GM18867 (cell line): ENCODE measurements at regions not wholly inside any gene's neighbourhood (a gene's known extent, or its start where the extent isn't known, plus 50 kb on each side); places are given as distances from the start of the nearest gene placed in this dataset.
"Not testable (repeated sequence)": the region's sequence is repeated elsewhere in the genome, so short reads cannot be mapped to it uniquely, and the experiment has no call there.

Experiments
- ATAC-seq: cut with Tn5 transposase; IDR thresholded peaks from one replicate; pipeline ENCODE4 v1.9.1; 2021; ENCODE audit warnings: mild to moderate bottlenecking, moderate library complexity; ENCODE audit not compliant: unreplicated experiment

- ATAC-seq: not testable (repeated sequence)
These were observed 113.9 kb upstream of the PHACTR3 start for GRCh38 chr20:59490196-59491004.

GRCh38 chr20:59491884-59492283 is 112.5 kb upstream of the PHACTR3 start:
- no peak for ATAC-seq

- ATAC-seq: no peak
These were observed 110.4 kb upstream of the PHACTR3 start for GRCh38 chr20:59493926-59494325.

GRCh38 chr20:59495166-59495565 is 109.2 kb upstream of the PHACTR3 start:
- ATAC-seq: no peak

GRCh38 chr20:59495894-59496510 is 108.3 kb upstream of the PHACTR3 start:
- ATAC-seq: no peak

- ATAC-seq: no peak
These were observed 106.0 kb upstream of the PHACTR3 start for GRCh38 chr20:59498291-59498690.

GRCh38 chr20:59499863-59500262 is 104.5 kb upstream of the PHACTR3 start:
- ATAC-seq: no peak

- ATAC-seq: no peak
These were observed 95.6 kb upstream of the PHACTR3 start for GRCh38 chr20:59508729-59509128.

- no peak for ATAC-seq
These were observed 91.7 kb upstream of the PHACTR3 start for GRCh38 chr20:59512651-59513050.

GRCh38 chr20:59514554-59514953 is 89.8 kb upstream of the PHACTR3 start:
- ATAC-seq: no peak

GRCh38 chr20:59515013-59515905 is 89.1 kb upstream of the PHACTR3 start:
- ATAC-seq: no peak

- no peak for ATAC-seq
These were observed 88.5 kb upstream of the PHACTR3 start for GRCh38 chr20:59515906-59516209.

- ATAC-seq: peak; percentile 68
These were observed 85.2 kb upstream of the PHACTR3 start for GRCh38 chr20:59518881-59519706.

- no peak for ATAC-seq
These were observed 84.7 kb upstream of the PHACTR3 start for GRCh38 chr20:59519707-59520014.

GRCh38 chr20:59520814-59521213 is 83.5 kb upstream of the PHACTR3 start:
- no peak for ATAC-seq

GRCh38 chr20:59525500-59526241 is 78.7 kb upstream of the PHACTR3 start:
- ATAC-seq: no peak

GRCh38 chr20:59526242-59527225 is 77.8 kb upstream of the PHACTR3 start:
- ATAC-seq: no peak

- ATAC-seq: no peak
These were observed 73.6 kb upstream of the PHACTR3 start for GRCh38 chr20:59530782-59531181.

- ATAC-seq: no peak
These were observed 66.3 kb upstream of the PHACTR3 start for GRCh38 chr20:59537991-59538390.
